ENCODE measurements at regions not wholly inside any gene's neighbourhood (a gene's known extent, or its start where the extent isn't known, plus 50 kb on each side); places are given as distances from the start of the nearest gene placed in this dataset.

- intact Hi-C loops (cut with DNase I): no loop called here
- ATAC-seq (ENCODE audit: poor library complexity) (no peak), DNase-seq (no peak)
Observed at GRCh38 chr10:47073967-47074366, 162.7 kb downstream of the PTPN20 start.

- ATAC-seq (ENCODE audit: poor library complexity): no peak
- no peak for DNase-seq
- intact Hi-C loops (cut with DNase I): no loop called here
Observed at GRCh38 chr10:47076949-47077361, 165.7 kb downstream of the PTPN20 start.

- ATAC-seq (ENCODE audit: poor library complexity) (no peak), DNase-seq (no peak)
- intact Hi-C loops (cut with DNase I): no loop called here
Observed at GRCh38 chr10:47077386-47077785, 166.2 kb downstream of the PTPN20 start.

- DNase-seq (no peak), ATAC-seq (ENCODE audit: poor library complexity) (no peak)
- intact Hi-C loops (cut with DNase I): no loop called here
Observed at GRCh38 chr10:47077941-47078340, 166.7 kb downstream of the PTPN20 start.

GRCh38 chr10:47078393-47079203, 167.4 kb downstream of the PTPN20 start:
- intact Hi-C loops (cut with DNase I): no loop called here
- no peak for ATAC-seq (ENCODE audit: poor library complexity)

GRCh38 chr10:47079204-47079580, 168.0 kb downstream of the PTPN20 start:
- no peak for ATAC-seq (ENCODE audit: poor library complexity)
- intact Hi-C loops (cut with DNase I): no loop called here
- DNase-seq: no peak

More at GRCh38 chr10:47078393-47079203, 167.4 kb downstream of the PTPN20 start:
- DNase-seq: no peak

- ATAC-seq (ENCODE audit: poor library complexity) (no peak), DNase-seq (no peak)
- intact Hi-C loops (cut with DNase I): no loop called here
Observed at GRCh38 chr10:47081264-47081663, 170.0 kb downstream of the PTPN20 start.

- DNase-seq (no peak), ATAC-seq (ENCODE audit: poor library complexity) (no peak)
- intact Hi-C loops (cut with DNase I): no loop called here
Observed at GRCh38 chr10:47082055-47082784, 171.0 kb downstream of the PTPN20 start.

- DNase-seq: no peak
- ATAC-seq (ENCODE audit: poor library complexity): no peak
- intact Hi-C loops (cut with DNase I): no loop called here
Observed at GRCh38 chr10:47087667-47088066, 176.4 kb downstream of the PTPN20 start.

- intact Hi-C loops (cut with DNase I): no loop called here
- DNase-seq (no peak), ATAC-seq (ENCODE audit: poor library complexity) (peak; percentile 68)
Observed at GRCh38 chr10:47088656-47089354, 177.6 kb downstream of the PTPN20 start.

GRCh38 chr10:47090042-47090441, 178.8 kb downstream of the PTPN20 start:
- no peak for ATAC-seq (ENCODE audit: poor library complexity)
- no peak for DNase-seq
- intact Hi-C loops (cut with DNase I): no loop called here

- no peak for DNase-seq
- no peak for ATAC-seq (ENCODE audit: poor library complexity)
- intact Hi-C loops (cut with DNase I): no loop called here
Observed at GRCh38 chr10:47090903-47091302, 179.7 kb downstream of the PTPN20 start.

- no peak for ATAC-seq (ENCODE audit: poor library complexity)
- DNase-seq: no peak
- intact Hi-C loops (cut with DNase I): no loop called here
Observed at GRCh38 chr10:47091421-47091820, 180.2 kb downstream of the PTPN20 start.

GRCh38 chr10:47092376-47092775, 181.1 kb downstream of the PTPN20 start:
- DNase-seq: no peak
- intact Hi-C loops (cut with DNase I): no loop called here
- no peak for ATAC-seq (ENCODE audit: poor library complexity)

GRCh38 chr10:47092831-47093230, 181.6 kb downstream of the PTPN20 start:
- intact Hi-C loops (cut with DNase I): no loop called here
- ATAC-seq (ENCODE audit: poor library complexity) (peak; percentile 79), DNase-seq (peak; percentile 71)

GRCh38 chr10:47094126-47094525, 182.9 kb downstream of the PTPN20 start:
- intact Hi-C loops (cut with DNase I): no loop called here
- DNase-seq (no peak), ATAC-seq (ENCODE audit: poor library complexity) (no peak)

GRCh38 chr10:47094636-47095035, 183.4 kb downstream of the PTPN20 start:
- intact Hi-C loops (cut with DNase I): no loop called here
- DNase-seq: no peak
- no peak for ATAC-seq (ENCODE audit: poor library complexity)

- ATAC-seq (ENCODE audit: poor library complexity) (no peak), DNase-seq (no peak)
- intact Hi-C loops (cut with DNase I): no loop called here
Observed at GRCh38 chr10:47095211-47095610, 184.0 kb downstream of the PTPN20 start.

- no peak for ATAC-seq (ENCODE audit: poor library complexity)
- intact Hi-C loops (cut with DNase I): no loop called here
- no peak for DNase-seq
Observed at GRCh38 chr10:47095848-47096612, 184.8 kb downstream of the PTPN20 start.
